ENCODE measurements at regions not wholly inside any gene's neighbourhood (a gene's known extent, or its start where the extent isn't known, plus 50 kb on each side); places are given as distances from the start of the nearest gene placed in this dataset.
"Not testable (repeated sequence)": the region's sequence is repeated elsewhere in the genome, so short reads cannot be mapped to it uniquely, and the experiment has no call there.

GRCh38 chr11:90332415-90332814, 109.6 kb upstream of the CHORDC1 start:
- DNase-seq, result no peak
- in situ Hi-C loops (cut with MboI; ENCODE audit: low pct_unique_long_range_greater_than_20kb, low sequenced_read_pairs), result no loop called here

- in situ Hi-C loops (cut with MboI; ENCODE audit: low pct_unique_long_range_greater_than_20kb, low sequenced_read_pairs), result no loop called here
Measured at GRCh38 chr11:90330632-90331031, 107.8 kb upstream of the CHORDC1 start.

GRCh38 chr11:90329043-90329442, 106.2 kb upstream of the CHORDC1 start:
- no peak for DNase-seq
- in situ Hi-C loops (cut with MboI; ENCODE audit: low pct_unique_long_range_greater_than_20kb, low sequenced_read_pairs), result no loop called here

More at GRCh38 chr11:90330632-90331031, 107.8 kb upstream of the CHORDC1 start:
- no peak for DNase-seq

GRCh38 chr11:90326647-90327046, 103.8 kb upstream of the CHORDC1 start:
- DNase-seq, result no peak
- in situ Hi-C loops (cut with MboI; ENCODE audit: low pct_unique_long_range_greater_than_20kb, low sequenced_read_pairs), result no loop called here

DNA sequence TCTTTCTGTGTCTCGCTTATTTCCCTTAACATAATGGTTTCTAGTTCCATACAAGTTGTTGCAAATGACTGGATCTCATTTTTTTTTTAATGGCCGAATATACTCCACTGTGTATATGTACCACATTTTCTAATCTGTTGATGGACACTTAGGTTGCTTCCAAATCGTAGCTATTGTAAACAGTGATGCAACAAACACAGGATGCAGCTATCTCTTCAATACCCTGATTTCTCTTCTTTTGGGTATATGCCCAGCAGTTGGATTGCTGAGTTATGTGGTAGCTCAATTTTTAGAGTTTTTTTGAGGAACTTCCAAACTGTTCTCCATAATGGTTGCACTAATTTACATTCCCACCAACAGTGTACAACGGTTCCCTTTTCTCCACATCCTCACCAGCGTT, 100.4 kb upstream of the CHORDC1 start:
- no peak for DNase-seq
- in situ Hi-C loops (cut with MboI; ENCODE audit: low pct_unique_long_range_greater_than_20kb, low sequenced_read_pairs), result no loop called here

GRCh38 chr11:90321018-90321417, 98.2 kb upstream of the CHORDC1 start:
- in situ Hi-C loops (cut with MboI; ENCODE audit: low pct_unique_long_range_greater_than_20kb, low sequenced_read_pairs), result no loop called here
- no peak for DNase-seq

DNA sequence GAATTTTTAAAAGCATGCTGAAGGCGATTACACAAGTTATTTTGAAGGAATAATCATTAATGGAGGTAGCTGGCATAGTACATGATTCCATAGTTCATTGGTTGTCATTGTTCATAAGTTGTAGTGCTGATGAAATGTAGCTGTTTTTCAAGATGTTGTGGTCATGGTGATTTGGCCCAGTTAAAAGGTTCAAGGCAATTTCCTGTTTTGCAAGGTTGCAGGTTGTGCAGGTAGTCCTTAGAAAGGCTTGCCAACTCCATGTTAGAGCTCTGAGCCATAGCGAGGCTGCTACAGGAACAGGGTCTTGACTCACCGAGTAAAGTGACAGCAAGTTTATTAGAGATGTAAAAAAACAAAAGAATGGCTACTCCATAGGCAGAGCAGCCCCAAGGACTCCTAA, 95.8 kb upstream of the CHORDC1 start:
- in situ Hi-C loops (cut with MboI; ENCODE audit: low pct_unique_long_range_greater_than_20kb, low sequenced_read_pairs), result no loop called here
- DNase-seq, result no peak

GRCh38 chr11:90310210-90310609, 87.4 kb upstream of the CHORDC1 start:
- DNase-seq, result no peak
- in situ Hi-C loops (cut with MboI; ENCODE audit: low pct_unique_long_range_greater_than_20kb, low sequenced_read_pairs), result no loop called here

- in situ Hi-C loops (cut with MboI; ENCODE audit: low pct_unique_long_range_greater_than_20kb, low sequenced_read_pairs), result no loop called here
Measured at GRCh38 chr11:90309693-90310092, 86.8 kb upstream of the CHORDC1 start.

DNA sequence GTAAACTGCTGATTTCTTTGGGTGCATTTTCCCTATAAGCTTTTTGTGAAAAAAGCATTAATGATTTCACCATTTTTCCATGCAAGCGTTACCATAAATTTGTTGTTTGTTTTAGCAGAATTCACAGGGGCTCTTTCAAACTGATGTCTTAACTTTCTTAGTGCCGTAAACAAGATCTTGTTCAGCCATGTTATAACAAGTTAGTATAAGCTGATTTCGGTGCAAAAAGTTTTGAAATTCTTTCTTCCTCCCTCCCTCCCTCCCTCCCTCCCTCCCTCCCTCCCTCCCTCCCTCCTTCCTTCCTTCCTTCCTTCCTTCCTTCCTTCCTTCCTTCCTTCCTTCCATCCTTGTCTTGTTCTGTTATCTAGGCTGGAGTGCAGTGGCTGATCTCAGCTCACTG, 71.7 kb upstream of the CHORDC1 start:
- in situ Hi-C loops (cut with MboI; ENCODE audit: low pct_unique_long_range_greater_than_20kb, low sequenced_read_pairs), result no loop called here
- DNase-seq, result no peak

More at GRCh38 chr11:90309693-90310092, 86.8 kb upstream of the CHORDC1 start:
- no peak for DNase-seq

DNA sequence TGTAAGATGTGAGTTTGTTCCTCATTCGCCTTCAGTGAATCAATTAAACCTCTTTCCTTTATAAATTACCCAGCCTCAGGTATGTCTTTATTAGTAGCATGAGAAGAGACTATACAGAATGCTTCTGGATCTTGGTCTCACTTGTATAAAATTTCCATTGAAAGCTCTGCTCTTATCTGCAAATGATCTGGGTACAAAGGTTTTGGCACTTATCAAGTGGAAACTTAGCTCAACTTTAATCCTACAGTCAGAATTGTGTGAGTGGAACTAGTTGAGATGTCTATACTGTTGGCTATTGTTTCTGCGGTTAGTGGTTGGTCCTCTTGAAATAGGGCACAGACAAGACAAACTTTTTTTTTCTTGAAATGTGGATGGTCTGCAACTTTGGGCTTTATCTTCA, 71.2 kb upstream of the CHORDC1 start:
- in situ Hi-C loops (cut with MboI; ENCODE audit: low pct_unique_long_range_greater_than_20kb, low sequenced_read_pairs), result no loop called here
- no peak for DNase-seq

DNA sequence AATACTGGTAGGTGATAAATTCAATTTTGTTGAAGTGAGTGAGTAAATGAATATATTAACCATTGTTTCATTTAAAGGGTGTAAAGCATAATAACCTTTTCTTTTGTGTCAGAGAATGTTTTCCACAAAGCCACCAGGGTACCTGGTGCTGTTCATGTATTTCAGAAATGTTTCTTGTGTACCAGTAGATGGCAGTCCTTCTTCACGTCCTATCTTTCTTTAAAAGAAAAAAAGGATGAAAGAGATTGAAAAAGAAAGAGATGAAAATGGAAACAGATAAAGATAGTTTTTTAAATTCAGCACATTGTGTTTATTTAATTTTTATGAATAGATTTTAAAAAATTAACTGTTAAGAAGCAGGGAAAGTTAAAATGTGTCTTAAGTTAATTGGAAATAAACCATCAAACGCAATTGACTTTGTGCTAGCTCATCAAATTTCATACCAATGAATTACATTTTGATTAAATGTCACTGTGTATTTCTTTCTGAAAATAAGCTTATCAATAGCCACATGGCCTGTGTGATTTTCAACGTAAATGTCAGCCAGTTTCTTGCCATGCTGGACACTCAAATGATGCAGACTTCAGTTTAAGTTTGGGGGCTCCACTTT, 65.5 kb upstream of the CHORDC1 start:
- in situ Hi-C loops (cut with MboI; ENCODE audit: low pct_unique_long_range_greater_than_20kb, low sequenced_read_pairs), result no loop called here
- DNase-seq, result peak; percentile 25

GRCh38 chr11:90286640-90287039, 63.8 kb upstream of the CHORDC1 start:
- DNase-seq, result no peak
- in situ Hi-C loops (cut with MboI; ENCODE audit: low pct_unique_long_range_greater_than_20kb, low sequenced_read_pairs), result no loop called here

DNA sequence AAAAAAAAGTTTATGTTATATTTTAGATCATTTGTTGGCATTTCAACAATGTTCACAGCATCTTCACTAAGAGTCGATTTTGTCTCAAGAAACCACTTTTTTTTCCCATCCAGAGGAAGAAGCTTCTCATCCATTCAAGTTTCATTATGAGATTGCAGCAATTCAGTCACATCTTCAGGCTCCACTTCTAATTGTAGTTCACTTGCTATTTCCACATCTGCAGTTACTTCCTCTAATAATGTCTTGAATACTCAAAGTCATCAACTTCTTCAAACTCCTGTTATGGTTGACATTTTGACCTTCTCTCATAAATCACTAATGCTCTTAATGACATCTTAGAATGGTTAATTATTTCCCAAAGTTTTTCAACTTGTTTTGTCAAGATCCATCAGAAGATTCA, 61.3 kb upstream of the CHORDC1 start:
- DNase-seq, result no peak
- in situ Hi-C loops (cut with MboI; ENCODE audit: low pct_unique_long_range_greater_than_20kb, low sequenced_read_pairs), result no loop called here

DNA sequence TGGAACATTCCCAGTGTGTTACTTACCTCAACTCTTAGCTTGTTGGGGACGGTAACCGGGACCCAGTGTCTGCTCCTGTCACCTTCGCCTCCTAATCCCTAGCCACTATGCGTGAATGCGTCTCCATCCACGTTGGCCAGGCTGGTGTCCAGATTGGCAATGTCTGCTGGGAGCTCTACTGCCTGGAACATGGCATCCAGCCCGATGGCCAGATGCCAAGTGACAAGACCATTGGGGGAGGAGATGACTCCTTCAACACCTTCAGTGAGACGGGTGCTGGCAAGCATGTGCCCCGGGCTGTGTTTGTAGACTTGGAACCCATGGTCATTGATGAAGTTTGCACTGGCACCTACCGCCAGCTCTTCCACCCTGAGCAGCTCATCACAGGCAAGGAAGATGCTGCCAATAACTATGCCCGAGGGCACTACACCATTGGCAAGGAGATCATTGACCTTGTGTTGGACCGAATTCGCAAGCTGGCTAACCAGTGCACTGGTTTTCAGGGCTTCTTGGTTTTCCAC, 59.8 kb upstream of the CHORDC1 start:
- DNase-seq; in situ Hi-C loops (cut with MboI; ENCODE audit: low pct_unique_long_range_greater_than_20kb, low sequenced_read_pairs): not testable (repeated sequence)

DNA sequence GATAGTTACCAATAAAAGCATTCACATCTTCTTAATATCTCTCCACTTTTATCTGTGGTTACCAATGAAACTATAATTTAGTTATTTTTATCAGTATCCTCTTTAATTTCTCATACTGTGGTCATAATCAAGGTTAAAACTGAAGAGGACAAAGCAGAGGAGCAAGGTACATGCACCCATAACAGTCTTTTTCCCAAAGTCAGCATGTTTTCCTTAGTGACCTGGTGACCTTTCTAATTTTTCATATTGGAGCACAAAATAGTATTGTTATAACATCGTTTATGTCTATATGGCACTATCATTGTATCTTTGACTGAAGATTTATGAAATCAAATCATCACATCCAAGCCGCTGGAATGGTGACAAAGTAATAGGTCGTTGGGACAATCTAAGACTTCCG, 51.5 kb upstream of the CHORDC1 start:
- DNase-seq, result no peak
- in situ Hi-C loops (cut with MboI; ENCODE audit: low pct_unique_long_range_greater_than_20kb, low sequenced_read_pairs), result no loop called here
